GM19324 (cell line): ENCODE measurements at regions not wholly inside any gene's neighbourhood (a gene's known extent, or its start where the extent isn't known, plus 50 kb on each side); places are given as distances from the start of the nearest gene placed in this dataset.
"Not testable (repeated sequence)": the region's sequence is repeated elsewhere in the genome, so short reads cannot be mapped to it uniquely, and the experiment has no call there.

Experiments used
- ATAC-seq: cut with Tn5 transposase; IDR thresholded peaks from one replicate; pipeline ENCODE4 v1.9.1; 2021; ENCODE audit warnings: mild to moderate bottlenecking, moderate library complexity; ENCODE audit not compliant: unreplicated experiment, low FRiP score

GRCh38 chr6:156616495-156616894 lies 160.7 kb upstream of the ARID1B start:
- ATAC-seq: no peak

- ATAC-seq: no peak
Measured at GRCh38 chr6:156613996-156614395, 163.2 kb upstream of the ARID1B start.

GRCh38 chr6:156612361-156612760 lies 164.8 kb upstream of the ARID1B start:
- no peak for ATAC-seq

- no peak for ATAC-seq
Measured at GRCh38 chr6:156602066-156602385, 175.2 kb upstream of the ARID1B start.

- ATAC-seq: no peak
Measured at GRCh38 chr6:156601152-156602065, 175.8 kb upstream of the ARID1B start.

DNA sequence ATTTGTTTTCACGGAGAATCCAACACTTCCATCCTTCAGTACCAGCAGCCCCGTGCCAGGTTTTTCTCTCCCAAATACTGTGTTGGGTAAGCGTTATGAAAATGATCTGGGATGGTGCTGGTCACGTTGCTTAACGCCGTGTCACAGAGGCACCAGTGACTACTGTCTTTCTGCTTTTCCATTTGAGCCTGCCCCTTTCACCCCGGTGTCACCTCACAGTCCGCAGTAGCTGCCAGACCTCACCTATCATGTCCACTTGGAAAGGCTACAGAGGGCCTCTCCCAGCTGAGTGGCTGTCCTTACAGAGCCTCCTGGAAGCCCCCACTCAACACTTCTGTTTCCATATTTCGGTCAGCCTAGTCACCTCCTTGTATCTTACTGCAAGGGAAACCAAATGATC lies 176.5 kb upstream of the ARID1B start:
- no peak for ATAC-seq

GRCh38 chr6:156599978-156600590 lies 177.1 kb upstream of the ARID1B start:
- ATAC-seq: no peak

DNA sequence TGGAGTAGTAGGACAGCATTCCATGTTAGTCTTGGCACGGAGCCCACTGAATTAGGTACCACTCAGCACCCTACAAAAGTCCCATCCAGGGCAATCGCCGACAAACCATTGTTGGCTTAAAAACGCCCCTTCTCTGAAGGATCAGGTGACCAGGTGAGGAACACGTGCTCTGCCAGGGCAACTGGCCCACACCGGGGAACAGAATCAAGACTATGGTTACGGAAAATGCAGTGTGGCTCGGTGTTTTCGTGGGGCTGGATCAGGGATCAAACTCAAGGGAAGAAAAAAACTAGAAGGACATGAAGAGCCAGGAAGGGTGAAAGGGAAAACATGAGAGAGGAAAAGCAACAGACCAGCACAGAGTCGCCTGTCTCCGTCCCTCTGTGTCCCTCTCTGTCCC lies 177.8 kb upstream of the ARID1B start:
- no peak for ATAC-seq

GRCh38 chr6:156598855-156599180 lies 178.4 kb upstream of the ARID1B start:
- ATAC-seq: no peak

DNA sequence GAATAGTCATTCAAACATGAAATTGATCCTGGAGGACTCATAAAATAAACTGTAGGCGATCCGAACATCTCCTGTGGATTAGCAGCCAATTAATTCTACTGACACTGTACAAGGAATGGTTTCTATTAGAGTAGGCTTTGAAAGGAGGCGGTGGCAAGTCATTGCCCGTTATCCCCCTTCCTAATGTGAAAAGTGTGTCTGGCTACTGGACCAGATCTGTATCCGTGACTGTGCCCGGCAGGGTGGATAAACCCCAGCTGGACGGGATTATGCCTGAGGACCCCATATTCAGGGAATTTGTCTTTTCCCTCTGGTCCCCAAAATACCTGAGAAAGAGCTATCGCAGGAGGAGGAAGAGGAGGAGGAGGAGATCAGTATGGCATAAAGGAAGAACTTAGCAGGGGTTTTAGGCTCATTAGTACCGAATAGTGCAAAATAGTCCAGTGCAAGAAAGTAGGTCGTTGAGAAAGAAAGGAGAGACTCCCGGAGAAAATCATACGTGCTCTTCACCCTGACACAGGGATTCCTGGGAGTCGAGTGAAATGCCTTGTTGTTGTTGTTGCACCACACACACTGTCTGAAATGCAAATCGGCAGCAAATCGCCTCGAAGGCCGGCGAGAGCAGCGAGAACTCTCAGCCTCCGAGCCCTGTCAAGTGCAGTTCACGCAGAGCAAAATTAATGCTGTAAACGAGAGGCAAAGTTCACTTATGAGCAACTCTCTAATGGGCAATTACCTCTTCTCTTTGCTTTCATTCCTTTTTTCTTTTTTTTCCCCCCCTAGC lies 178.9 kb upstream of the ARID1B start:
- no peak for ATAC-seq

DNA sequence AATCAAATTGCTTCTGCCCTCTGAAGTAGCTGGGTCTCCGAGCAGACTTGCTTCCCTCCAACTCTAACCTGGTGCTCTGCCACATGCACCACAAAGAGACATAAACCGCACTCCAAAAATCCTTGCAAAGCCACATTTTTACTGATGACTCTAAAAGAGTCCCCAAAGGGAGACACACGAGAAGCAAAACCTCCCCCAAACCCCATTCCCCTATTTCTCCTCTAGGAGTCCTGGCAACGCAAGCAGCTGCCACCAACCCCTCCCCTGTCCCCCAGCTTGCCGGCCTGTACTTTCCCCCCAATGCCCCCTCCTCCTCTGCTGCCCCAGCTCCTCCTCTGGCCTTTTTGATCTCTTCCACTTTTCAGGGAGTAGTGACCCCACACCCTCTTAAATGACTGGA lies 180.1 kb upstream of the ARID1B start:
- ATAC-seq: no peak

DNA sequence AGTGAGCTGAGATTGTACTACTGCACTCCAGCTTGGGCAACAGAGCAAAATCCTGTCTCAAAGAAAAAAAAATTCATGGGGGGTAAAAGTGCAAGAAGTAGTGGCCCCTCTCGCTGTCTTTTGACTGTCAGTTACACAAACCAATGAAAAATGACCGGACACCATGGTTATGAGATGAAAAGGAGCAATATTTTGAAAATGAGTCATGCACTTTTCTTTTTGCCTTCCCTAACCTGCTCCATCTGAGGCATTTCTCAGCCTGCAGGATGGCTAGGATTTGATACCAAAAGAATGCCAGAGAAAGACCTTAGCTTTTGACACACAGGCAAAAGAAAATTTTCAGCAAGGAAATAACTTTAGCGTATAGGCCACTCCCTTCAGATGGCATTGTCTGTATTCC lies 181.7 kb upstream of the ARID1B start:
- no peak for ATAC-seq

DNA sequence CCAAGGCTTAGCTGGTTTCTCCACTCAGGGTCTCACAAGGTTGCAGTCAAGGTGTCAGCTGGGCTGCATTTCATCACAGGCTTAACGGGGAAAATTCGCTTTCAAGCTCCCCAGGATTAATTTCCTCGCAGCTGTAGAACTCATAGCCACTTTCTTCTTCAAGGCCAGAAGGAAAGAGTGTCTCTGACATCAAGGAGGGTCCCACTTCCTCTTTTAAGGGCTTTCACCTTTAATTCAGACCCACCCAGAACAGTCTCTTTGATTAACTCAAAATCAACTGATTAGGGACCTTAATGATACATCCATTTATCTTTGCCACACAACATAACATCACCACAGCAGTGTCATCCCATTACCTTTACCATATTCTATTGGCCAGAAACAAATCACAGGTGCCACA lies 183.3 kb upstream of the ARID1B start:
- no peak for ATAC-seq

GRCh38 chr6:156593127-156593526 lies 184.1 kb upstream of the ARID1B start:
- ATAC-seq: no peak

DNA sequence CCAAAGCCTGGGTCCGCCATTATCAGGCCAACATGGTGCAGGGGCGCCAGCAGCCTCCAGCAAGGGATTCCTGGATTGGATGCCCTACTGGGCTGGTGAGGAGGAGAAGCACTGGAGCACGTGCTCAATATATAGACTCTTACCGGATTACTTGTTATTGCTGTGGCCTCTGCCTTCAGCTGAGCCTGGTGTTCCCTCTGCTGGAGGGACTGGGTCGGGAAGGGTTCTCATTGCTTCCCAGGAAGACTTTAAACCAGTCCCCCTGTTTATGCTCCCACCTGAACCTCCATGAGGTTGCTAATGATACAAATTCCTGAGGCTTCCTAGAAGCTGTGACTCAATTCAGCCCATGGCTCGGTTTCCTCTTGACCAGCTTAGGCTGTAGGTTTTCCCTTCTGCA lies 186.7 kb upstream of the ARID1B start:
- no peak for ATAC-seq

DNA sequence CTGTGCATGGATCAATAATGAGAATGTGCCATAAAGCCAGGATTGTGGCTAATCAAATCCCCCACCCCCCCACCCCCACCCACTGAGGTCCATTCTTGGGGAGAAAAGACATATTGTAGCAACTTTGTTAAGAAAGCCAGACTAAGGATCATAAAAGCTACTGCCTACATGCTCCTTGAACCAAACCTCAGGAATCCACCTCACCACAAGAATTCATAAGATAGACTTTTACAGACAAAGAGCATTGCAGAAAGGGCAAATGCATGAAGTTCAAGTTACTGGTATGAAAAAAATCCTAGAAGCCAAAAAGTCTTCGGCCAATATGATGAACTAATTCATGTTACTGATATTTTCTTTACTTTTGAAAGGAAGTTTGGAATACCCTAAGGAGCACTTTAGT lies 187.9 kb upstream of the ARID1B start:
- no peak for ATAC-seq

- ATAC-seq: no peak
Measured at GRCh38 chr6:156587751-156588301, 189.4 kb upstream of the ARID1B start.

GRCh38 chr6:156587071-156587470 lies 190.1 kb upstream of the ARID1B start:
- ATAC-seq: no peak

- no peak for ATAC-seq
Measured at GRCh38 chr6:156585859-156586258, 191.3 kb upstream of the ARID1B start.

- not testable (repeated sequence) for ATAC-seq
Measured at GRCh38 chr6:156584121-156584520, 193.1 kb upstream of the ARID1B start.

- no peak for ATAC-seq
Measured at GRCh38 chr6:156583083-156583482, 194.1 kb upstream of the ARID1B start.
